ENCODE measurements at regions not wholly inside any gene's neighbourhood (a gene's known extent, or its start where the extent isn't known, plus 50 kb on each side); places are given as distances from the start of the nearest gene placed in this dataset.

- no peak for DNase-seq (ENCODE audit: low read depth)
- H3K36me3 ChIP-seq (ENCODE audit: control insufficient read depth, insufficient read depth, low read length, severe bottlenecking), result no peaks in the 10 kb centered on the region
- no peaks in the 10 kb centered on the region for H3K27me3 ChIP-seq (replicated peaks; ENCODE audit: control insufficient read depth, insufficient read depth, low read length)
- no peak overlapping the region for H3K4me3 ChIP-seq (ENCODE audit: low read length)
- H3K9me3 ChIP-seq (ENCODE audit: control insufficient read depth, low read length), result peaks cover 3% of the 10 kb centered on the region
- H3K9ac ChIP-seq (ENCODE audit: low read length), result no peak overlapping the region
- H3K4me1 ChIP-seq (ENCODE audit: control insufficient read depth, insufficient read depth, low read length), result peaks cover 24% of the 10 kb centered on the region
Observed at GRCh38 chr2:111694700-111695101, 189.3 kb downstream of the ANAPC1 start.

GRCh38 chr2:111695441-111696007 is 188.5 kb downstream of the ANAPC1 start:
- no peaks in the 10 kb centered on the region for H3K36me3 ChIP-seq (ENCODE audit: control insufficient read depth, insufficient read depth, low read length, severe bottlenecking)
- peaks cover 3% of the 10 kb centered on the region for H3K9me3 ChIP-seq (ENCODE audit: control insufficient read depth, low read length)
- no peaks in the 10 kb centered on the region for H3K27me3 ChIP-seq (replicated peaks; ENCODE audit: control insufficient read depth, insufficient read depth, low read length)
- H3K4me3 ChIP-seq (ENCODE audit: low read length), result no peak overlapping the region
- H3K9ac ChIP-seq (ENCODE audit: low read length), result no peak overlapping the region
- no peak for DNase-seq (ENCODE audit: low read depth)
- H3K4me1 ChIP-seq (ENCODE audit: control insufficient read depth, insufficient read depth, low read length), result peaks cover 16% of the 10 kb centered on the region

DNA sequence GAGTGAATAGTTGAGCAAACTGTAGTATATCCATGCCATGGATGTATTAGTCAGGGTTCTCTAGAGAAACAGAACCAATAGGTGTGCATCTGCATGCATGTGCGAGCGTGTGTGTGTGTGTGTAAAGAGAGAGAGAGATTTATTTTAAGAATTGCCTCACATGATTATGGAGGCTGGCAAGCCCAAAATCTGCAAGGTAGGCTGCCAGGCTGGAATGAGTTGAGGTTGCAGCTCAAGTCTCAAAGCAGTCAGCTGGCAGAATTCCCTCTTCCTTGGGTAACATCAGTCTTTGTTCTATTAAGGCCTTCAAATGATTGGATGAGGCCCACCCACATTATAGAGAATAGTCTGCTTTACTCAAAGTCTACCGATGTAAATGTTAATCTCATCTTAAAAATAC is 187.8 kb downstream of the ANAPC1 start:
- DNase-seq (ENCODE audit: low read depth), result no peak
- H3K27me3 ChIP-seq (replicated peaks; ENCODE audit: control insufficient read depth, insufficient read depth, low read length), result no peaks in the 10 kb centered on the region
- H3K9ac ChIP-seq (ENCODE audit: low read length), result no peak overlapping the region
- peaks cover 15% of the 10 kb centered on the region for H3K4me1 ChIP-seq (ENCODE audit: control insufficient read depth, insufficient read depth, low read length)
- H3K4me3 ChIP-seq (ENCODE audit: low read length), result no peak overlapping the region
- no peaks in the 10 kb centered on the region for H3K36me3 ChIP-seq (ENCODE audit: control insufficient read depth, insufficient read depth, low read length, severe bottlenecking)
- H3K9me3 ChIP-seq (ENCODE audit: control insufficient read depth, low read length), result peaks cover 3% of the 10 kb centered on the region

DNA sequence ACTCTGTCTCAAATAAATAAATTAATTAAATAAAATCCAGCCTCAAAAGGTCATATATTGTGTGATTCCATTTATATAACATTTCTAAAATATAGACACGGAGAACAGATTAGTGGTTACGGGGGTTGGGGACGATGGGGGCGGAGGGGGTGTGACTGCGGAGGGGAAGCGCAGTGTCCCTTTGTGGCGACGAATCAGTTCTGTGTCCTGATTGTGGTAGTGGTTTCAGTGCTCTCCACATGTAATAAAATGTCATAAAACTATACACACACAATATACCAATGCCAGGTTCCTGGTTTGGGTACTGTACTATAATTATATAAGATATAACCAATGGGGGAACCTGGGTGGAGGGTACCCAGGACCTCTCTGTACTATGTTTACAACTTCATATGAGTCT is 186.4 kb downstream of the ANAPC1 start:
- DNase-seq (ENCODE audit: low read depth), result no peak

DNA sequence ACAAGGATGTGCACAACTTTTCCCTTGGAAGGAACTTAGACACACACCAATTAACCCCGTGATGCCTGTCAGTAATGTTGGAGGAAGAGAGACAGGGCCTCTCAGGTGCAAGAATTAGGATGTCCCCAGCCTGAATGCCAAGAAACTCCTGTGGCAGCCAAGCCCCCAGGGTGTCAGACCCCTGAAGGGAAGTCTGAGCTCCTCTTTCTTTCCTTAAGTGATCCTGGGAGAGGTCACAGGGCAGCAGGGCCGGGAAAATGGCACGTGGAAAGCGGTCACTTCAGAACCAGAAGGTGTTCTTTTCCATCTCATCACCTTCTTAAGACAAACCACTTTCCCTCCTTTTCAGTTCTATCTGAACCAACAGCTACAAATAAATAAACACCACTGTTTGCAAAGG is 185.9 kb downstream of the ANAPC1 start:
- Histone ChIP-seq H3K4me3 (ENCODE audit: low read length) (no peak overlapping the region), H3K4me1 (ENCODE audit: control insufficient read depth, insufficient read depth, low read length) (peaks cover 19% of the 10 kb centered on the region), H3K27me3 (replicated peaks; ENCODE audit: control insufficient read depth, insufficient read depth, low read length) (peaks cover 3% of the 10 kb centered on the region), H3K9ac (ENCODE audit: low read length) (no peak overlapping the region), H3K36me3 (ENCODE audit: control insufficient read depth, insufficient read depth, low read length, severe bottlenecking) (no peaks in the 10 kb centered on the region), H3K9me3 (ENCODE audit: control insufficient read depth, low read length) (peaks cover 3% of the 10 kb centered on the region)
- DNase-seq (ENCODE audit: low read depth), result no peak

More for the DNA sequence above, 186.4 kb downstream of the ANAPC1 start:
- Histone ChIP-seq H3K4me3 (ENCODE audit: low read length) (no peak overlapping the region), H3K4me1 (ENCODE audit: control insufficient read depth, insufficient read depth, low read length) (peaks cover 19% of the 10 kb centered on the region), H3K36me3 (ENCODE audit: control insufficient read depth, insufficient read depth, low read length, severe bottlenecking) (no peaks in the 10 kb centered on the region), H3K9ac (ENCODE audit: low read length) (no peak overlapping the region), H3K9me3 (ENCODE audit: control insufficient read depth, low read length) (peaks cover 3% of the 10 kb centered on the region), H3K27me3 (replicated peaks; ENCODE audit: control insufficient read depth, insufficient read depth, low read length) (peaks cover 1% of the 10 kb centered on the region)

GRCh38 chr2:111698743-111699554 is 185.0 kb downstream of the ANAPC1 start:
- no peak overlapping the region for H3K9ac ChIP-seq (ENCODE audit: low read length)
- peaks cover 19% of the 10 kb centered on the region for H3K4me1 ChIP-seq (ENCODE audit: control insufficient read depth, insufficient read depth, low read length)
- peaks cover 3% of the 10 kb centered on the region for H3K27me3 ChIP-seq (replicated peaks; ENCODE audit: control insufficient read depth, insufficient read depth, low read length)
- peak overlapping the region; percentile 43 for H3K4me3 ChIP-seq (ENCODE audit: low read length)
- H3K36me3 ChIP-seq (ENCODE audit: control insufficient read depth, insufficient read depth, low read length, severe bottlenecking), result no peaks in the 10 kb centered on the region
- peak; percentile 97 for DNase-seq (ENCODE audit: low read depth)
- H3K9me3 ChIP-seq (ENCODE audit: control insufficient read depth, low read length), result peaks cover under 1% of the 10 kb centered on the region

DNA sequence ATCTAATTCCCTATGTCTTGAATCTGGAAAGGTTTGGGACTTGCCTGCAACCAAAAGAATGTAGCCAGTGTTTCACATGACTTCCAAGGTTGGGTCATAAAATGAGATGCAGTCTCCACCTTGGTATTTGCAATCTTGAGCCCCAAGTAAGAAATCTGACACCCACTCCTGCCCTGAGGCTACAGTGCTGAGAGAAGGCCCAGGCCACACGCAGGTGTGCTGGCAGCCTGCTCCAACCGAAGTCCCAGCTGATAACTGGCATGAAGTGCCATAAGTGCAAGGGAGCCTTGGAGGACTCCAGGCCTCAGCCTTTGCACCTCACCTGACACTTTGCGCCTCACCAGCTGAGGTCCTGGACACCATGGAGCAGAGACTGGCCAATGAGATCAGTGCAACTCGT is 182.7 kb downstream of the ANAPC1 start:
- Histone ChIP-seq H3K36me3 (ENCODE audit: control insufficient read depth, insufficient read depth, low read length, severe bottlenecking) (no peaks in the 10 kb centered on the region), H3K9ac (ENCODE audit: low read length) (no peak overlapping the region), H3K27me3 (replicated peaks; ENCODE audit: control insufficient read depth, insufficient read depth, low read length) (peaks cover 3% of the 10 kb centered on the region), H3K4me1 (ENCODE audit: control insufficient read depth, insufficient read depth, low read length) (peaks cover 24% of the 10 kb centered on the region), H3K4me3 (ENCODE audit: low read length) (no peak overlapping the region), H3K9me3 (ENCODE audit: control insufficient read depth, low read length) (no peaks in the 10 kb centered on the region)
- no peak for DNase-seq (ENCODE audit: low read depth)

GRCh38 chr2:111701798-111702118 is 182.2 kb downstream of the ANAPC1 start:
- DNase-seq (ENCODE audit: low read depth), result no peak
- H3K9ac ChIP-seq (ENCODE audit: low read length), result no peak overlapping the region
- H3K4me1 ChIP-seq (ENCODE audit: control insufficient read depth, insufficient read depth, low read length), result peaks cover 28% of the 10 kb centered on the region
- peaks cover 6% of the 10 kb centered on the region for H3K27me3 ChIP-seq (replicated peaks; ENCODE audit: control insufficient read depth, insufficient read depth, low read length)
- no peaks in the 10 kb centered on the region for H3K9me3 ChIP-seq (ENCODE audit: control insufficient read depth, low read length)
- H3K4me3 ChIP-seq (ENCODE audit: low read length), result no peak overlapping the region
- H3K36me3 ChIP-seq (ENCODE audit: control insufficient read depth, insufficient read depth, low read length, severe bottlenecking), result no peaks in the 10 kb centered on the region

GRCh38 chr2:111702119-111702803 is 181.7 kb downstream of the ANAPC1 start:
- no peak overlapping the region for H3K9ac ChIP-seq (ENCODE audit: low read length)
- H3K4me3 ChIP-seq (ENCODE audit: low read length), result no peak overlapping the region
- H3K4me1 ChIP-seq (ENCODE audit: control insufficient read depth, insufficient read depth, low read length), result peaks cover 28% of the 10 kb centered on the region
- no peaks in the 10 kb centered on the region for H3K36me3 ChIP-seq (ENCODE audit: control insufficient read depth, insufficient read depth, low read length, severe bottlenecking)
- no peaks in the 10 kb centered on the region for H3K9me3 ChIP-seq (ENCODE audit: control insufficient read depth, low read length)
- peak; percentile 71 for DNase-seq (ENCODE audit: low read depth)
- peaks cover 7% of the 10 kb centered on the region for H3K27me3 ChIP-seq (replicated peaks; ENCODE audit: control insufficient read depth, insufficient read depth, low read length)

- Histone ChIP-seq H3K9me3 (ENCODE audit: control insufficient read depth, low read length) (no peaks in the 10 kb centered on the region), H3K4me1 (ENCODE audit: control insufficient read depth, insufficient read depth, low read length) (peaks cover 28% of the 10 kb centered on the region), H3K27me3 (replicated peaks; ENCODE audit: control insufficient read depth, insufficient read depth, low read length) (peaks cover 7% of the 10 kb centered on the region), H3K4me3 (ENCODE audit: low read length) (no peak overlapping the region), H3K9ac (ENCODE audit: low read length) (no peak overlapping the region), H3K36me3 (ENCODE audit: control insufficient read depth, insufficient read depth, low read length, severe bottlenecking) (no peaks in the 10 kb centered on the region)
- DNase-seq (ENCODE audit: low read depth), result no peak
Observed at GRCh38 chr2:111702804-111703196, 181.2 kb downstream of the ANAPC1 start.

DNA sequence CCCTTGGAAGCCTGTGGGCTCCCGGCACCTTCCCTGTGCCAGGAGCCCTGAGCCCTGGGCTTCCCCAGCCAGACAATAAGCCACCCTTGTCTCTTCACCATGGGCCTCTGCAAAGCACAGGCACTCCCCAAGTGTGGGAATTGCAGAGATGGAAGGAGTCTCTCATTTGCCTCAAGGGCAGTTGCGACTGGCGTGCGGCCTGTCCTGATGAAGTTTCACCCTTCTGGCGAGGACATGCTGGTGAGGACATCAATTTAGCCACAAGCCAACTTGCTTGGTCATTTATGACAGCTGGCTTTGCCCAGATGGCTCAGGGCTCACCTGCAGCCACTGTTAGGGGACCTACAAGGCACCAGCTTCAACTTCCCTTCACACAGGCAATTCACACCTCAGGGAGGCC is 180.2 kb downstream of the ANAPC1 start:
- H3K36me3 ChIP-seq (ENCODE audit: control insufficient read depth, insufficient read depth, low read length, severe bottlenecking), result no peaks in the 10 kb centered on the region
- no peak overlapping the region for H3K9ac ChIP-seq (ENCODE audit: low read length)
- H3K4me3 ChIP-seq (ENCODE audit: low read length), result no peak overlapping the region
- H3K9me3 ChIP-seq (ENCODE audit: control insufficient read depth, low read length), result no peaks in the 10 kb centered on the region
- no peak for DNase-seq (ENCODE audit: low read depth)
- peaks cover 7% of the 10 kb centered on the region for H3K27me3 ChIP-seq (replicated peaks; ENCODE audit: control insufficient read depth, insufficient read depth, low read length)
- peaks cover 23% of the 10 kb centered on the region for H3K4me1 ChIP-seq (ENCODE audit: control insufficient read depth, insufficient read depth, low read length)

All from adipocyte (in vitro differentiated cells).